Psoas muscle (tissue), 7 donors: ENCODE measurements at regions not wholly inside any gene's neighbourhood (a gene's known extent, or its start where the extent isn't known, plus 50 kb on each side); places are given as distances from the start of the nearest gene placed in this dataset.

Experiments
- ATAC-seq, 4 donors: fragments of 200-7000 bp; cut with Tn5 transposase; one replicate each; pipeline ENCODE4 v1.9.1; 2020; ENCODE audit warnings: moderate library complexity in 3 of 4, mild to moderate bottlenecking in 2 of 4
- DNase-seq, 2 donors: peaks; one replicate each; pipeline ENCODE4 v3.0.0-alpha.2; 2020
- H3K27ac ChIP-seq: fragments of 200-600 bp; one replicate; pipeline ENCODE4 v1.8.0; 2022
- H3K27me3 ChIP-seq, 3 donors: fragments of 200-600 bp in 1 of 3; one replicate each; pipeline versions ENCODE4 v1.6.1 to v1.8.0; 2013 to 2022; ENCODE audit warnings: low read length in 2 of 3, mild to moderate bottlenecking in 2 of 3, moderate library complexity in 1 of 3; ENCODE audit not compliant: insufficient read depth in 3 of 3
- H3K36me3 ChIP-seq, 2 donors: fragments of 200-600 bp in 1 of 2; one replicate each; pipeline versions ENCODE4 v1.6.1 to v1.8.0; 2013 to 2022; ENCODE audit warnings: low read depth in 1 of 2, mild to moderate bottlenecking in 1 of 2, moderate library complexity in 1 of 2; ENCODE audit not compliant: insufficient read depth in 1 of 2
- H3K4me1 ChIP-seq: fragments of 200-600 bp; one replicate; pipeline ENCODE4 v1.8.0; 2022
- H3K4me3 ChIP-seq: fragments of 200-600 bp; one replicate; pipeline ENCODE4 v1.8.0; 2022; ENCODE audit warnings: mild to moderate bottlenecking
- H3K9me3 ChIP-seq: fragments of 200-600 bp; one replicate; pipeline ENCODE4 v1.8.0; 2022
- CTCF ChIP-seq: fragments of 200-600 bp; IDR thresholded peaks from one replicate; pipeline ENCODE4 v1.8.0; 2022; ENCODE audit warnings: antibody characterized with exemption
- WGBS, 3 donors: extraction: QIAGEN DNeasy Blood & Tissue Kit; methylation state at CpG; one replicate each; pipeline versions ENCODE4 v1.1.6 to v1.1.7; 2013; 5-methylcytosine and 5-hydroxymethylcytosine counted together
- intact Hi-C, 2 donors: fragments of 100-400 bp; cut with DNase I; formaldehyde crosslinking; loops; one replicate each; pipeline versions ENCODE4 v1.11.0 to v1.14.2; 2022
- donor health status: healthy with polysubstance abuse.
- donor health status: DM: no; HTN: no; CAD: no; lungs with moderate emphysema.
- donor health status: Bipolar disorder and iron deficiency.
- donor health status: healthy.
- donor health status: DM: yes; HTN: yes; CAD: no.
- donor health status: DM: no; HTN: no; CAD: no.
- donor health status: DM: yes; HTN: yes; CAD: no.

DNA sequence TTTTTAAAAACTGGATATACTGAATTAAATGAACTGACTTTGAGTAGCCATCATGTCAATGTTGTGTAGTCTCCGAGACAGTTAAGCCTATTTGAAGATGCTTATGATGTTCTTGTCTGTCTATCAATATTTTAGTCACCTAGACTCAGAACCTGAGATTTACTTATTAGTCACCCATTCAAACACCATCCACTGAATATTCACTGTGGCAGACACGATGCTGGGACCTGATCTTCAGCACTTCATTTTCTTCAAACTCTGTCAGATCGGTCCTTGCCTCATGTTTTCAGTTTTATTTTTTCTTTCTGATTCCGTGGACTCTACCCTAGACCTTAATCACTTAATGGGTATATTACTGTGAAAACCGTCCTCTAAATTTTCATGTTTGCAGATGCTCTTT lies 123.7 kb upstream of the MCHR2 start:
- WGBS, 3 donors, result 93 to 97% (median 94%) methylated on average over 5 of the region's 5 CpGs
- DNase-seq (no peak), ATAC-seq (peak in 1 of 4 donors; percentile 18)
- intact Hi-C loops, result loop anchor here (2.0 to 5.0 kb wide), 4 partner anchors 360 to 545 kb away; no protein-coding TSS in a partner anchor
- H3K36me3 ChIP-seq, result no peaks in the 10 kb centered on the region
- no peaks in the 10 kb centered on the region for H3K9me3 ChIP-seq
- H3K27me3 ChIP-seq, result no peaks in the 10 kb centered on the region
- H3K4me3 ChIP-seq, result no peak overlapping the region
- no peak for TF ChIP-seq CTCF
- H3K27ac ChIP-seq, result no peak overlapping the region
- H3K4me1 ChIP-seq, result no peaks in the 10 kb centered on the region

GRCh38 chr6:100116411-100117194 lies 122.6 kb upstream of the MCHR2 start:
- 22 to 25% (median 24%) methylated on average over 4 of the region's 4 CpGs for WGBS, 3 donors
- H3K27me3 ChIP-seq, result no peaks in the 10 kb centered on the region

GRCh38 chr6:100115407-100116101 lies 121.5 kb upstream of the MCHR2 start:
- no peaks in the 10 kb centered on the region for H3K9me3 ChIP-seq
- H3K27ac ChIP-seq, result no peak overlapping the region
- DNase-seq, result no peak
- H3K4me1 ChIP-seq, result no peaks in the 10 kb centered on the region
- no peak for ATAC-seq
- H3K36me3 ChIP-seq, result no peaks in the 10 kb centered on the region
- intact Hi-C loops, result loop anchor here (2.0 to 5.0 kb wide), 4 partner anchors 362 to 547 kb away; no protein-coding TSS in a partner anchor
- 76 to 84% (median 82%) methylated on average over 1 of the region's 1 CpG for WGBS, 3 donors
- no peak for TF ChIP-seq CTCF
- H3K27me3 ChIP-seq, result no peaks in the 10 kb centered on the region
- no peak overlapping the region for H3K4me3 ChIP-seq

More at GRCh38 chr6:100116411-100117194, 122.6 kb upstream of the MCHR2 start:
- H3K36me3 ChIP-seq, result no peaks in the 10 kb centered on the region
- no peaks in the 10 kb centered on the region for H3K4me1 ChIP-seq
- no peak overlapping the region for H3K27ac ChIP-seq
- DNase-seq, result no peak
- H3K9me3 ChIP-seq, result no peaks in the 10 kb centered on the region
- ATAC-seq, result peak in 3 of 4 donors; percentile 56 to 90 (median 59)
- TF ChIP-seq CTCF, result peak; percentile 77
- intact Hi-C loops, result loop anchor here (2.0 to 5.0 kb wide), 4 partner anchors 361 to 546 kb away; no protein-coding TSS in a partner anchor
- no peak overlapping the region for H3K4me3 ChIP-seq

DNA sequence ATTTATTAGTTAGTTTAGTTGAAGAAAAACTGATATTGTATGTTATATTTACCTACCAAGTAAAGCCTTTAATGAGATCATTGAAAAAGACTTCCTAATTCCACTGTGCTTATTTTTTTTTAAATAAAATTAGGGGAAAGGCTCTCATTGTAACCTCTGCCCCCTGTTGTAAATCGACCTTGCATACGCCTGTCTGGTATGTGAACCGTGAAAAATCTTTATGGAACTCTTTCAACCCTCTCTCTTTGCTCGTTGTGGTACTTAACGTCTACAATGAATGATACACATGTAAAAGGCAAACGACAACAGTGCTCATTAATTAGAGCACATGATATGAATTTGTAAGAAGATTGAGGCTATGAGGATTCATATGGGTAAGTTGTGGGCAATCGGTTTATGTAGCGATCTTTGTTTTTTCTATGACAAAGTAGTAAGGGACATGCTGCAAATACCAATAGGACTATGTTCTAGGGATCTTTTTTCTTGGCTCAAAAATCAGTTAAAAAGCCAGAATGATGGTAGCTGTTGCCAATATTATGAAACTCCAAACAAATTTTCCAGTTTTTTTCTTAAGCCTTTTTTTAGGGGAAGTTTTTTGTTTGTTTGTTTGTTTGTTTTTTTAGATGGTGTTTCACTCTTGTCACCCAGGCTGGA lies 119.0 kb upstream of the MCHR2 start:
- Histone ChIP-seq H3K4me1 (no peaks in the 10 kb centered on the region), H3K36me3 (no peaks in the 10 kb centered on the region), H3K27ac (no peak overlapping the region), H3K9me3 (no peaks in the 10 kb centered on the region), H3K4me3 (no peak overlapping the region), H3K27me3 (no peaks in the 10 kb centered on the region)
- no peak for TF ChIP-seq CTCF
- 25 to 34% (median 28%) methylated on average over 8 of the region's 8 CpGs for WGBS, 3 donors
- no peak for ATAC-seq
- no peak for DNase-seq
- intact Hi-C loops, result no loop called here
